ENCODE measurements at regions not wholly inside any gene's neighbourhood (a gene's known extent, or its start where the extent isn't known, plus 50 kb on each side); places are given as distances from the start of the nearest gene placed in this dataset.
"Not testable (repeated sequence)": the region's sequence is repeated elsewhere in the genome, so short reads cannot be mapped to it uniquely, and the experiment has no call there.

- TF ChIP-seq CTCF (IDR thresholded peaks at IDR 0.05; ENCODE audit: insufficient read depth, low read depth, low read length, missing control alignments), result no peak
- H3K4me3 ChIP-seq (ENCODE audit: low read depth, low read length), result no peak overlapping the region
- no peak for DNase-seq (ENCODE audit: low read depth)
These were observed 169.2 kb downstream of the URI1 start for GRCh38 chr19:30111021-30111855.

- H3K4me3 ChIP-seq (ENCODE audit: low read depth, low read length), result no peak overlapping the region
- TF ChIP-seq CTCF (IDR thresholded peaks at IDR 0.05; ENCODE audit: insufficient read depth, low read depth, low read length, missing control alignments), result no peak
- DNase-seq (ENCODE audit: low read depth), result no peak
These were observed 170.1 kb downstream of the URI1 start for GRCh38 chr19:30112171-30112570.

- no peak for TF ChIP-seq CTCF (IDR thresholded peaks at IDR 0.05; ENCODE audit: insufficient read depth, low read depth, low read length, missing control alignments)
- no peak overlapping the region for H3K4me3 ChIP-seq (ENCODE audit: low read depth, low read length)
- DNase-seq (ENCODE audit: low read depth), result no peak
These were observed 170.6 kb downstream of the URI1 start for GRCh38 chr19:30112666-30113065.

GRCh38 chr19:30113186-30113585, 171.1 kb downstream of the URI1 start:
- H3K4me3 ChIP-seq (ENCODE audit: low read depth, low read length), result no peak overlapping the region
- TF ChIP-seq CTCF (IDR thresholded peaks at IDR 0.05; ENCODE audit: insufficient read depth, low read depth, low read length, missing control alignments), result no peak
- no peak for DNase-seq (ENCODE audit: low read depth)

- H3K4me3 ChIP-seq (ENCODE audit: low read depth, low read length); DNase-seq (ENCODE audit: low read depth): not testable (repeated sequence)
These were observed 172.1 kb downstream of the URI1 start for GRCh38 chr19:30114095-30114494.

- no peak overlapping the region for H3K4me3 ChIP-seq (ENCODE audit: low read depth, low read length)
- no peak for DNase-seq (ENCODE audit: low read depth)
- no peak for TF ChIP-seq CTCF (IDR thresholded peaks at IDR 0.05; ENCODE audit: insufficient read depth, low read depth, low read length, missing control alignments)
These were observed 173.9 kb downstream of the URI1 start for GRCh38 chr19:30115947-30116346.

- no peak for TF ChIP-seq CTCF (IDR thresholded peaks at IDR 0.05; ENCODE audit: insufficient read depth, low read depth, low read length, missing control alignments)
- H3K4me3 ChIP-seq (ENCODE audit: low read depth, low read length), result no peak overlapping the region
- no peak for DNase-seq (ENCODE audit: low read depth)
These were observed 174.5 kb downstream of the URI1 start for GRCh38 chr19:30116530-30116929.
